ENCODE measurements at regions not wholly inside any gene's neighbourhood (a gene's known extent, or its start where the extent isn't known, plus 50 kb on each side); places are given as distances from the start of the nearest gene placed in this dataset.

GRCh38 chr9:81492710-81493447 lies 196.5 kb downstream of the TLE1 start:
- Histone ChIP-seq H3K79me2 (ENCODE audit: low read depth) (no peaks in the 10 kb centered on the region), H3F3A (ENCODE audit: insufficient read depth, low read depth) (peaks cover 14% of the 10 kb centered on the region; the same call in 1 of the 2 replicates), H3K27ac (0 out of 2 replicates have a peak overlapping the region, but pooled peaks have one; percentile 1), H3K4me2 (peak overlapping the region; percentile 18; the same call in 1 of the 2 replicates), H3K9me2 (ENCODE audit: insufficient read depth) (no peaks in the 10 kb centered on the region), H2AFZ (no peak overlapping the region), H3K27me3 (ENCODE audit: insufficient read depth, low read depth) (no peaks in the 10 kb centered on the region), H3K4me1 (replicated peaks; ENCODE audit: insufficient read depth) (peaks cover 28% of the 10 kb centered on the region), H3K36me3 (ENCODE audit: low read depth) (no peaks in the 10 kb centered on the region), H4K20me1 (ENCODE audit: insufficient read depth) (no peaks in the 10 kb centered on the region), H3K9me3 (ENCODE audit: insufficient read depth, low read depth) (peaks cover 6% of the 10 kb centered on the region; the same call in 1 of the 2 replicates), H3K4me3 (no peak overlapping the region)
- TF ChIP-seq CTCF (conservative IDR thresholded peaks at IDR 0.05) (no peak), EZH2 (IDR thresholded peaks at IDR 0.05; ENCODE audit: low read depth) (no peak)
- intact Hi-C loops (cut with micrococcal nuclease; ENCODE audit: unreplicated experiment): loop anchor here (10.0 kb wide), 1 partner anchor 178 kb away; no protein-coding TSS in a partner anchor
- DNase-seq: peak; percentile 13 to 79
- POLR2A ChIA-PET (ENCODE audit: unreplicated experiment): interaction anchor here (0.6 to 0.7 kb wide), 2 partner anchors 197 to 354 kb away, joined by 4 to 5 read pairs; partner anchors contain the start of gene TLE1
- BruUV-seq (replicated peaks): no TSS peak
- CTCF ChIA-PET: no interaction called here

GRCh38 chr9:81490605-81491331 lies 198.6 kb downstream of the TLE1 start:
- H3K27ac ChIP-seq: no peak overlapping the region
- H3K9me2 ChIP-seq (ENCODE audit: insufficient read depth): no peaks in the 10 kb centered on the region
- H3K9me3 ChIP-seq (ENCODE audit: insufficient read depth, low read depth): peaks cover 6% of the 10 kb centered on the region; the same call in 1 of the 2 replicates
- no TSS peak for BruUV-seq (replicated peaks)
- no peak overlapping the region for H3K4me3 ChIP-seq
- TF ChIP-seq CTCF (conservative IDR thresholded peaks at IDR 0.05): no peak
- no peak for TF ChIP-seq EZH2 (IDR thresholded peaks at IDR 0.05; ENCODE audit: low read depth)
- POLR2A ChIA-PET (ENCODE audit: unreplicated experiment): no interaction called here
- peak; percentile 4 to 41 for DNase-seq
- H3K79me2 ChIP-seq (ENCODE audit: low read depth): no peaks in the 10 kb centered on the region
- H3K27me3 ChIP-seq (ENCODE audit: insufficient read depth, low read depth): no peaks in the 10 kb centered on the region
- CTCF ChIA-PET: no interaction called here
- H3K4me1 ChIP-seq (replicated peaks; ENCODE audit: insufficient read depth): peaks cover 28% of the 10 kb centered on the region
- H3F3A ChIP-seq (ENCODE audit: insufficient read depth, low read depth): peaks cover 14% of the 10 kb centered on the region; the same call in 1 of the 2 replicates
- no peak overlapping the region for H2AFZ ChIP-seq
- intact Hi-C loops (cut with micrococcal nuclease; ENCODE audit: unreplicated experiment): loop anchor here (10.0 kb wide), 1 partner anchor 176 kb away; no protein-coding TSS in a partner anchor
- no peak overlapping the region for H3K4me2 ChIP-seq
- no peaks in the 10 kb centered on the region for H3K36me3 ChIP-seq (ENCODE audit: low read depth)
- H4K20me1 ChIP-seq (ENCODE audit: insufficient read depth): no peaks in the 10 kb centered on the region

DNA sequence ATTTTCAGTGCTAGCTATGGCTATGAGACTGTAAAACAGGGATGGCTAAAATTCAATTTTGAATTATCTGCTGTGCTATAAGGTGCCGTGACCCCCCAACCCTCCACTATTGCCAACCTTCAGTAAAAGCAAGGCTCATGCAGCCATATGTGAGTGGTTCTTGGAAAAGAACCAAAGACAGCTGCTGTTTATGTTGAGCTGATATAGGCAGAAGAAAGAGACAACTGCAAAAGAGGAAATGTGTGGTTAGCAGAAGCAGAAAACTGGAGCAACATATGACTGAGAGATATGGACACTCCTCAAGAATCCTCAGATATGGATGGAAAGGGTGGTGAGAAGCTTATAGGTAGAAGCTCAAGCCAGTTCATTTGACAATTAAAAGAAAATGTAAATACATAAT lies 200.3 kb downstream of the TLE1 start:
- Histone ChIP-seq H3K27me3 (ENCODE audit: insufficient read depth, low read depth) (no peaks in the 10 kb centered on the region), H3F3A (ENCODE audit: insufficient read depth, low read depth) (peaks cover 14% of the 10 kb centered on the region; the same call in 1 of the 2 replicates), H3K4me2 (no peak overlapping the region), H3K4me3 (no peak overlapping the region), H3K4me1 (replicated peaks; ENCODE audit: insufficient read depth) (peaks cover 28% of the 10 kb centered on the region), H2AFZ (no peak overlapping the region), H3K9me3 (ENCODE audit: insufficient read depth, low read depth) (peaks cover 6% of the 10 kb centered on the region; the same call in 1 of the 2 replicates), H4K20me1 (ENCODE audit: insufficient read depth) (no peaks in the 10 kb centered on the region), H3K79me2 (ENCODE audit: low read depth) (no peaks in the 10 kb centered on the region), H3K27ac (no peak overlapping the region), H3K9me2 (ENCODE audit: insufficient read depth) (no peaks in the 10 kb centered on the region), H3K36me3 (ENCODE audit: low read depth) (no peaks in the 10 kb centered on the region)
- BruUV-seq (replicated peaks): no TSS peak
- CTCF ChIA-PET: no interaction called here
- no peak for TF ChIP-seq EZH2 (IDR thresholded peaks at IDR 0.05; ENCODE audit: low read depth)
- TF ChIP-seq CTCF (conservative IDR thresholded peaks at IDR 0.05): no peak
- intact Hi-C loops (cut with micrococcal nuclease; ENCODE audit: unreplicated experiment): no loop called here
- DNase-seq: no peak
- POLR2A ChIA-PET (ENCODE audit: unreplicated experiment): no interaction called here
